H9 (cell line): ENCODE measurements at regions not wholly inside any gene's neighbourhood (a gene's known extent, or its start where the extent isn't known, plus 50 kb on each side); places are given as distances from the start of the nearest gene placed in this dataset.

Experiments used
- DNase-seq: peaks from one replicate; pipeline ENCODE4 v3.0.0-alpha.2; 2017
- H2AFZ ChIP-seq: one replicate; pipeline ENCODE4 v1.6.1; 2013; ENCODE audit warnings: mild to moderate bottlenecking, low read length, control low read depth, moderate library complexity
- H2AK5ac ChIP-seq: 2 replicates; pipeline ENCODE4 v1.6.1; 2013; ENCODE audit warnings: low read length, control low read depth, mixed read lengths; ENCODE audit not compliant: insufficient read length
- H2BK120ac ChIP-seq: one replicate; pipeline ENCODE4 v1.6.1; 2013; ENCODE audit warnings: low read depth, mild to moderate bottlenecking, low read length, control low read depth, inconsistent platforms; ENCODE audit not compliant: poor library complexity, severe bottlenecking
- H2BK12ac ChIP-seq: 2 replicates; pipeline ENCODE4 v1.6.1; 2013; ENCODE audit warnings: low read length, control low read depth, mixed read lengths, low read depth; ENCODE audit not compliant: insufficient read length
- H2BK15ac ChIP-seq: 2 replicates; pipeline ENCODE4 v1.6.1; 2013; ENCODE audit warnings: low read depth, low read length, control low read depth
- H2BK20ac ChIP-seq: one replicate; pipeline ENCODE4 v1.6.1; 2013; ENCODE audit warnings: low read depth, mild to moderate bottlenecking, low read length, control low read depth, inconsistent platforms; ENCODE audit not compliant: poor library complexity, severe bottlenecking
- H2BK5ac ChIP-seq: 2 replicates; pipeline ENCODE4 v1.6.1; 2013; ENCODE audit warnings: low read length, control low read depth, mixed read lengths; ENCODE audit not compliant: insufficient read length
- H3K14ac ChIP-seq: 2 replicates; pipeline ENCODE4 v1.6.1; 2013; ENCODE audit warnings: low read length, control low read depth; ENCODE audit not compliant: insufficient read depth
- H3K18ac ChIP-seq: 2 replicates; pipeline ENCODE4 v1.6.1; 2013; ENCODE audit warnings: low read depth, mild to moderate bottlenecking, mixed read lengths, low read length, control low read depth; ENCODE audit not compliant: insufficient read length
- H3K23ac ChIP-seq: 2 replicates; pipeline ENCODE4 v1.6.1; 2013; ENCODE audit warnings: low read length, control low read depth, mixed read lengths, low read depth; ENCODE audit not compliant: insufficient read length
- H3K23me2 ChIP-seq: 2 replicates; pipeline ENCODE4 v1.6.1; 2013; ENCODE audit warnings: low read depth, mild to moderate bottlenecking, mixed read lengths, low read length, control low read depth; ENCODE audit not compliant: insufficient read length, poor library complexity, severe bottlenecking
- H3K27ac ChIP-seq: 2 replicates; pipeline ENCODE4 v1.5.1; 2013; ENCODE audit warnings: low read length, control low read depth, mixed read lengths, low read depth; ENCODE audit not compliant: insufficient read length
- H3K27me3 ChIP-seq: 2 replicates; pipeline ENCODE4 v1.6.1; 2013; ENCODE audit warnings: low read length, control low read depth, inconsistent platforms; ENCODE audit not compliant: insufficient read depth
- H3K4ac ChIP-seq: 2 replicates; pipeline ENCODE4 v1.6.1; 2013; ENCODE audit warnings: low read depth, mild to moderate bottlenecking, control low read depth, inconsistent platforms, low read length, moderate library complexity
- H3K4me1 ChIP-seq: 2 replicates; pipeline ENCODE4 v1.6.1; 2013; ENCODE audit warnings: low read length, control low read depth, inconsistent platforms; ENCODE audit not compliant: insufficient read depth
- H3K4me2 ChIP-seq: 2 replicates; pipeline ENCODE4 v1.6.1; 2013; ENCODE audit warnings: low read length, control low read depth, mixed read lengths; ENCODE audit not compliant: insufficient read length, insufficient read depth
- H3K56ac ChIP-seq: 2 replicates; pipeline ENCODE4 v1.6.1; 2013; ENCODE audit warnings: low read depth, mild to moderate bottlenecking, mixed read lengths, low read length, control low read depth; ENCODE audit not compliant: insufficient read length
- H3K79me1 ChIP-seq: 2 replicates; pipeline ENCODE4 v1.6.1; 2013; ENCODE audit warnings: low read depth, mild to moderate bottlenecking, moderate library complexity, low read length, control low read depth, inconsistent platforms; ENCODE audit not compliant: insufficient read depth, poor library complexity, severe bottlenecking
- H3K79me2 ChIP-seq: 2 replicates; pipeline ENCODE4 v1.6.1; 2013; ENCODE audit warnings: low read length, control low read depth, inconsistent platforms; ENCODE audit not compliant: insufficient read depth
- H3K9ac ChIP-seq: 2 replicates; pipeline ENCODE4 v1.6.1; 2013; ENCODE audit warnings: low read length, control low read depth, mixed read lengths; ENCODE audit not compliant: insufficient read length; ENCODE audit errors: extremely low read depth
- H3K9me3 ChIP-seq: one replicate; pipeline ENCODE4 v1.6.1; 2013; ENCODE audit warnings: low read depth, low read length, inconsistent platforms; ENCODE audit not compliant: control insufficient read depth
- H3T11ph ChIP-seq: one replicate; pipeline ENCODE4 v1.6.1; 2013; ENCODE audit warnings: mild to moderate bottlenecking, low read length, control low read depth, inconsistent platforms
- H4K20me1 ChIP-seq: one replicate; pipeline ENCODE4 v1.6.1; 2013; ENCODE audit not compliant: control insufficient read depth, insufficient read length, insufficient read depth
- H4K5ac ChIP-seq: 2 replicates; pipeline ENCODE4 v1.6.1; 2013; ENCODE audit warnings: low read depth, mild to moderate bottlenecking, mixed read lengths, low read length, control low read depth; ENCODE audit not compliant: insufficient read length
- H4K8ac ChIP-seq: replicated peaks from 2 replicates; pipeline ENCODE4 v1.6.1; 2013; ENCODE audit warnings: low read length, control low read depth, mixed read lengths, low read depth; ENCODE audit not compliant: insufficient read length
- H4K91ac ChIP-seq: 2 replicates; pipeline ENCODE4 v1.6.1; 2013; ENCODE audit warnings: low read depth, mild to moderate bottlenecking, moderate library complexity, mixed read lengths, low read length, control low read depth; ENCODE audit not compliant: insufficient read length
- H3K27ac Mint-ChIP-seq, 3 experiments: 2 replicates in 2 of 3; 3 replicates in 1 of 3; pipeline ENCODE4 v1.8.0; 2020 to 2021; ENCODE audit warnings: mixed read lengths in 3 of 3, mild to moderate bottlenecking in 1 of 3, moderate library complexity in 1 of 3
- H3K27me3 Mint-ChIP-seq: 2 replicates; pipeline ENCODE4 v1.8.0; 2021; ENCODE audit warnings: low read depth, mild to moderate bottlenecking, moderate library complexity, mixed read lengths
- H3K36me3 Mint-ChIP-seq, 3 experiments: 2 replicates in 2 of 3; 3 replicates in 1 of 3; pipeline ENCODE4 v1.8.0; 2020 to 2021; ENCODE audit warnings: low read depth in 3 of 3, mixed read lengths in 3 of 3; ENCODE audit not compliant: insufficient read depth in 1 of 3
- H3K4me1 Mint-ChIP-seq, 2 experiments: 2 replicates each; pipeline ENCODE4 v1.8.0; 2020; ENCODE audit warnings: mixed read lengths in 2 of 2
- H3K4me3 Mint-ChIP-seq, 2 experiments: 2 replicates in 1 of 2; 3 replicates in 1 of 2; pipeline ENCODE4 v1.8.0; 2020 to 2021; ENCODE audit warnings: mild to moderate bottlenecking in 2 of 2, mixed read lengths in 2 of 2, moderate library complexity in 1 of 2
- H3K9me3 Mint-ChIP-seq, 2 experiments: 2 replicates in 1 of 2; 3 replicates in 1 of 2; pipeline ENCODE4 v1.8.0; 2020; ENCODE audit warnings: mild to moderate bottlenecking in 2 of 2, mixed read lengths in 2 of 2, moderate library complexity in 1 of 2
- CTCF ChIP-seq: fragments of 200-600 bp; sonication (generic); conservative IDR thresholded peaks from 3 replicates; pipeline ENCODE4 v1.8.0; 2021; ENCODE audit warnings: antibody characterized with exemption, mild to moderate bottlenecking

GRCh38 chr4:11970754-11971153, 542.1 kb upstream of the HS3ST1 start:
- Histone ChIP-seq H2BK20ac (no peak overlapping the region), H2BK5ac (no peak overlapping the region), H3K4me1 (no peaks in the 10 kb centered on the region; the same call in 1 of the 2 replicates), H3K4me2 (no peak overlapping the region), H3K9ac (no peak overlapping the region), H2AK5ac (no peak overlapping the region), H3K56ac (no peak overlapping the region), H3K14ac (no peak overlapping the region), H3K9me3 (no peaks in the 10 kb centered on the region), H3K18ac (no peak overlapping the region), H3K79me2 (no peaks in the 10 kb centered on the region), H3K4ac (no peak overlapping the region), H4K5ac (no peak overlapping the region), H2BK120ac (no peak overlapping the region), H3K27me3 (no peaks in the 10 kb centered on the region), H3K27ac (no peak overlapping the region), H4K20me1 (no peaks in the 10 kb centered on the region), H4K8ac (no peak overlapping the region), H3K23ac (no peak overlapping the region), H3T11ph (no peak overlapping the region), H2AFZ (no peak overlapping the region), H3K23me2 (no peaks in the 10 kb centered on the region), H4K91ac (no peak overlapping the region), H2BK12ac (no peak overlapping the region), H2BK15ac (no peak overlapping the region), H3K79me1 (no peaks in the 10 kb centered on the region)
- Mint-ChIP-seq H3K27ac (no peak overlapping the region), H3K9me3 (peaks cover 0 to 4% of the 10 kb centered on the region in 2 experiments; a peak in 3 of 5 replicates), H3K27me3 (no peaks in the 10 kb centered on the region), H3K4me1 (no peaks in the 10 kb centered on the region), H3K4me3 (no peak overlapping the region), H3K36me3 (no peaks in the 10 kb centered on the region; a peak in 1 of 7 replicates)
- DNase-seq: no peak
- no peak for TF ChIP-seq CTCF
